Gastroesophageal sphincter (tissue), 3 donors: ENCODE measurements at regions not wholly inside any gene's neighbourhood (a gene's known extent, or its start where the extent isn't known, plus 50 kb on each side); places are given as distances from the start of the nearest gene placed in this dataset.

Source experiments
- CTCF ChIP-seq, 4 experiments: fragments of 200-600 bp in 2 of 4; fragments of 450-650 bp in 2 of 4; sonication (generic) in 1 of 4; IDR thresholded peaks; one replicate each; pipeline ENCODE4 v1.5.1; 2017 to 2019; ENCODE audit warnings: antibody characterized with exemption in 4 of 4, mild to moderate bottlenecking in 2 of 4, moderate library complexity in 2 of 4
- EP300 ChIP-seq: sonication (generic); formaldehyde crosslinking; IDR thresholded peaks from one replicate; pipeline ENCODE4 v1.6.1; 2017; ENCODE audit warnings: antibody characterized with exemption, mild to moderate bottlenecking

GRCh38 chr1:112263042-112263441, 133.0 kb upstream of the CTTNBP2NL start:
- TF ChIP-seq CTCF (IDR thresholded peaks at IDR 0.05) (no peak), EP300 (no peak)
